GM12892 (cell line): ENCODE measurements at regions not wholly inside any gene's neighbourhood (a gene's known extent, or its start where the extent isn't known, plus 50 kb on each side); places are given as distances from the start of the nearest gene placed in this dataset.

Experiments
- DNase-seq: peaks from one replicate; pipeline ENCODE4 v3.0.0; 2011; ENCODE audit not compliant: insufficient read length
- FAIRE-seq: peaks from 2 replicates; lab custom pipeline; 2011; peaks lifted over from hg19 to GRCh38; lab: Jason Lieb, UNC
- POLR2A ChIP-seq: IDR thresholded peaks from 2 replicates; pipeline ENCODE4 v1.6.1; 2011; ENCODE audit warnings: low read depth, low read length, control low read depth
- POLR2AphosphoS5 ChIP-seq: IDR thresholded peaks from 2 replicates; pipeline ENCODE4 v1.6.1; 2011; ENCODE audit warnings: low read depth, low read length, control low read depth
- TAF1 ChIP-seq: IDR thresholded peaks from 2 replicates; pipeline ENCODE4 v1.6.1; 2011; ENCODE audit warnings: low read depth, mild to moderate bottlenecking, control low read depth, low read length, borderline replicate concordance

GRCh38 chr9:80509358-80509757 lies 937.6 kb downstream of the TLE4 start:
- no peak for TF ChIP-seq TAF1
- TF ChIP-seq POLR2A: no peak
- TF ChIP-seq POLR2AphosphoS5: no peak
- FAIRE-seq: no peak

DNA sequence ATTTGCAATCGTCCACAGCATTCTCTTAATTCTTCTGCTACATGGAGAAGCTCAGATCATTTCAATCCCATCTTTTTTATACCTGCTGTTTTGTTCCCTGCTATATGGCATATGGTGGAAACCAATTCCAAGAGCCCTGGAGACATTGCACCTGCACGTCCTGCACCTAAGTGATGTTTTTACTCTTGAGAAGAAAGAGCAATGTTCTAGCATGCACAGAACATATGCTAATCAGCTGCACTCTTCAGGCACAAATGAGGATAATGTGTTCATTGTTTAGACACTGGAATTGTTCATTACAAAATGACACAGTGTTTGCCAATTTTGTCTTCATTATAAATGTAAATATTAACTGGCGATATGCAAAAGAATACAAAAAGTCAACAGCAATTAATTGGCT lies 935.8 kb downstream of the TLE4 start:
- DNase-seq: no peak
- no peak for FAIRE-seq
- TF ChIP-seq POLR2AphosphoS5 (no peak), TAF1 (no peak), POLR2A (no peak)

More at GRCh38 chr9:80509358-80509757, 937.6 kb downstream of the TLE4 start:
- no peak for DNase-seq

DNA sequence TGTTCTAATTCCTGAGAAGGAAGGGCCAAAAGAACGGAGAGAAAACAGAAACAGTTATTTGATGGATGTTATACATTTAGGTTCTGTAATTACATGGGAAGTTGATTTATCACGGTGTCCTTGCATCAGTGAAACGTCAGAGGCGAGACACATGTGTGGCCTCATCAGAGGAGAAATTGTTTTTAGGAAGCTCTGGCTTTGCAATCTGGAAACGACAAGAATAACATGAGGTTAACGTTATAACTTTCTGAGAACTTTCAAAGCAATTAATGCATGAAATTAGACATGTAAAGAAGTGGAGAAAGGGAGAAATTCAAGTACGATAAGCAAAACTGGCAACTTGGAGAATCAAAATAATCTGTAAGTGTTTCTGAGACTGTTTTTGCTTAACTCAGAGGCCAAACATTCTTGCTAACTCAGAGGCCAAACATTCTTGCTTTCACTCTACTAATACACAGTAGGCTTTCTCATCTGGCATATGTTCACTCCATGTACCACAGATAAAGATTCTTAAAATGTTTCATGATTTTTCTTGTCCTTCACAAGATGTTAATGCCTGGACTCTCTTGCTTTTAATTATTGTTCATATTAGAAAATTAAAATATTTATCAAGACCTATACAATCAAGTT lies 933.0 kb downstream of the TLE4 start:
- no peak for DNase-seq
- FAIRE-seq: no peak
- TF ChIP-seq TAF1 (no peak), POLR2AphosphoS5 (no peak), POLR2A (no peak)

- no peak for TF ChIP-seq POLR2A
- TF ChIP-seq TAF1: no peak
- TF ChIP-seq POLR2AphosphoS5: no peak
- FAIRE-seq: no peak
- DNase-seq: no peak
Measured at GRCh38 chr9:80503671-80504281, 932.0 kb downstream of the TLE4 start.

- no peak for FAIRE-seq
Measured at GRCh38 chr9:80502306-80502705, 930.5 kb downstream of the TLE4 start.

DNA sequence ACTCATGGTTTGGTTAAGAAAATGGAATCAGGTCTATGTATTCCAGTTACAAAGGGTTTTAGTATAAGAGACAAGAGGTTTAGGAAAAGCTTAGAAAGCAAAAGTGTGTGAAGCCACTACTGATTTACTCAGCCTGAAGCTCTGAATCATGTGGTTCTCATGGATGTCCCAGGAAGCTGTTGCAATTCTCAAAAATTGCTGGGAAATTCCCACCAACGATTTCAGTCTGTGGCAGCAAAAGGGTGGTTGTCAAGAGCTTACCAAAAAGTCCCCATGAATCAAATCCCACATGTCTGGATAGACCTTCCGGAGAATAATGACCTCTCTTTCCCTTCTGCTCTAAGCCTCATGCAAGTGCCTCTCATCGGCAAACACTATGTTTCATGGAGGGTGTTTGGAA lies 929.9 kb downstream of the TLE4 start:
- DNase-seq (no peak), FAIRE-seq (no peak)

More at GRCh38 chr9:80502306-80502705, 930.5 kb downstream of the TLE4 start:
- no peak for DNase-seq
- no peak for TF ChIP-seq POLR2A

GRCh38 chr9:80500300-80500699 lies 928.5 kb downstream of the TLE4 start:
- TF ChIP-seq POLR2A (no peak), TAF1 (no peak), POLR2AphosphoS5 (no peak)
- FAIRE-seq: no peak
- DNase-seq: no peak

More for the DNA sequence above, 929.9 kb downstream of the TLE4 start:
- TF ChIP-seq TAF1 (no peak), POLR2AphosphoS5 (no peak), POLR2A (no peak)

DNA sequence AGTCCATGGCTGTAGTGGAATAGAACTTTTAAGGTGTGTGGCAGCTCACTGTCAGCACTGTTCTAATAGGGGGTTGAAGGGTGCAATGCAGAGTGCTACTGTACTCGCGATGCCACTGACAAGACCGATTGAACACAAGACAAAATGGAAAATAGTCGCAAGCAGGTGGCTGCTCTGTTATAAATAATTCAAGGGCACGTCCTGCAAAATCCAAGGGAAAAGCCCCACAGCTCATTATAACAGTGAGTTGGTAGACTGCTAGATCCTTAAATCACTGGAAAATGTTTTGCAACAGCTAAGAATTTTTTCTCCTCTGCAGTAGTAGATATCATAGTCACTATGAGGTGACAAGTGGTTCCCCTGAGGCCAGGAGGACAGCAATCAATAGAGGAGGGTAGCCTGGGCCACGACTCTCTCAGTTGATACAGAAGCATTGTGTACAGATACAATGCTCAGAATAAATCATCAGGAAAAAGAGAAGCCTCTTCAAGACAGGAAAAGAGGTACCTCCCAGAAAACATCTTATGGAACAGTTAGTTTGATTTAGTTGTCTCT lies 926.3 kb downstream of the TLE4 start:
- DNase-seq (no peak), FAIRE-seq (no peak)
- TF ChIP-seq POLR2A: no peak
- no peak for TF ChIP-seq TAF1
- no peak for TF ChIP-seq POLR2AphosphoS5

DNA sequence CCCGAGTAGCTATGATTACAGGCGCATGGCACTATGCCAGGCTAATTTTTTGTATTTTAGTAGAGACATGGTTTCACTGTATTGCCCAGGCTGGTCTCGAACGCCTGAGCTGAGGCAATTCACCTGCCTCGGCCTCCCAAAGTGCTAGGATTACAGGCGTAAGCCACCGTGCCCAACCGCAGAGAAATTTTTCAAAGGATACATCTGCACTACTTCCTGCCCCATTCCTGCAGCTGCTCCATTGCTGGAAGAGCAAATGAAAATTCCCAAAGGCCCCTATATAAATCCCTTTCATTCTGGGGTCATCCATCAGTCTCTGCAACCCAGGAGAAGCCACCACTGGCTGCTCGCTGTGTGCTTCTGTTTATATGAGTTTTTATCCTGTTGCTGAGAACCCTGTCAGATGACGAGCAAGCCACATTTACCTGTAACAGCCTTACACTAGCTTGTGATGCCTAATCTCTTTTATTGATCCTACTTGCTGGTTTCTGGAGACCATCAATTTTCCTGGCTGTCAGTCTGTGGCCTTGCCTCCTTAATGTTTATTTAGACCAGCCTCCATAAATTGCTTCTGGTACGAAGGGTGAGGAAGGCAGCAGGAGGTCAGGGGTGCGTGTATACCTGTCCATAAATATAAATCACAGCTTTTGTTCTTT lies 925.3 kb downstream of the TLE4 start:
- no peak for FAIRE-seq
- TF ChIP-seq TAF1 (no peak), POLR2A (no peak), POLR2AphosphoS5 (no peak)
- no peak for DNase-seq

DNA sequence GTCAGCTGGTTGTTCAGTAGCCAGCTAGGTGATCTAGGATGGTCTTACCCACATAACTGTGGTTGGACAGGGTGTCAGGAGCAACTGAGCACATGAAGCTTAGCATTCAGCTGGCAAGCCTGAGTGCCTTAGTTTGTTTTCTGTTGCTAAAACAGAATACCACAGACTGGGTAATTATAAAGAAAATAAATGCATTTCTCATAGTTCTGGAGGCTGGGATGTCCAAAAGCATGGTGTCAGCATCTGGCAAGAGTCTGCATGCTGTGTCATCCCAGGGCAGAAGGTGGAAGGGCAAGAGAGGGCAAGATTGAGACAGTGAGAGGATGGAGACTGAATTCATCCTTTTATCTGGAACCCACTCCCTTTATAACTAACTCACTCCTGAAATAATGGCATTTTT lies 921.5 kb downstream of the TLE4 start:
- DNase-seq (no peak), FAIRE-seq (no peak)
- TF ChIP-seq POLR2A (no peak), POLR2AphosphoS5 (no peak), TAF1 (no peak)

DNA sequence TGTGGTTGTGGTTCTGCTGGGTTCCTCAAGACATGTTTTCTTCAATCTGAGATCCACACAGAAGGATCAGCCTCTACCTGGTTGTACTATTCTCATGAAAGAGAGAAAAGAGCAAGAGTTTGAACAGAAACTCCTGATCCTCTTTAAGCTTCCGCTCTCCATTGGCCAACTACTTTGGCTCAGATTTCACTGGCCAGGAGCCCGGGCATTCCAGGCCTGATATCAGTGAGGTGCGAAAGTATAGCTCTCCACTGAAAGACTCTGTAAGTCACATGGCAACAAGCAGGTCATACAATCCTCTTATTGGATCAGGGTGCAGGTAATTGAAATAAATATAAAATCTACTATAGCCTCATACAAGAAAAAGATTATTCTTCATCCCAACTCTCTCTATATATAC lies 920.5 kb downstream of the TLE4 start:
- DNase-seq (no peak), FAIRE-seq (no peak)
- TF ChIP-seq POLR2A (no peak), POLR2AphosphoS5 (no peak), TAF1 (no peak)

DNA sequence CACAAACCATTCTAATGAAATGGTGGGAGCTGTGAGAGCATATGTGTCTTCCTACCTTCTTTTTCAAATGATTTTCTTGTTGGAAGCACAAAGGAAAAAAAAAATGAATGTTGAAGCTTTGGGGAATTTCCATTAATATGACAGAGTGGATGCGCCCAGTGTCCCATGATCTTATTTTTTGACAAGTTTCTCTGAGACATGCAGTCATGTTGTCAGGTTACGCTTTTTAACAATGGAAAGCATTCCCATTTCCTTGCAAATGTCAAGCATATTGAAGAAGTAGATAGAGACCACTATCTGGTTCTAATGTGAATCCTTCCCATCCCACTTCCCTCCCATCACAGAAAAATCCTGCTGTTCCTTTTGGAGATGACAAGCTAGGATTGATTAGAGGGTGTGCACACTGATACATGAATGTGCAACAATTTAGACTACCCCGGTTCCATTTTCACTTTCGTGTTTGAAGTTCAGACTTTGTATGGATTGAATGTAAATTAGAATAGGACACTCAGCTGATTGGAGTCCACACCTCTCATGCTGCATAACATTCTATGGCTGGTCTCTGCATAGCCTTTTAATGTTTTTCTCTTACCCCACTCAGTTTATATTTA lies 919.4 kb downstream of the TLE4 start:
- DNase-seq: no peak
- TF ChIP-seq POLR2A: no peak
- no peak for TF ChIP-seq POLR2AphosphoS5
- TF ChIP-seq TAF1: no peak
- no peak for FAIRE-seq
